Glomerular visceral epithelial cell (primary cell): ENCODE measurements at regions not wholly inside any gene's neighbourhood (a gene's known extent, or its start where the extent isn't known, plus 50 kb on each side); places are given as distances from the start of the nearest gene placed in this dataset.
"Not testable (repeated sequence)": the region's sequence is repeated elsewhere in the genome, so short reads cannot be mapped to it uniquely, and the experiment has no call there.

Experiments
- DNase-seq: peaks from one replicate; pipeline ENCODE4 v3.0.0-alpha.2; 2016; ENCODE audit errors: extremely low spot score

DNA sequence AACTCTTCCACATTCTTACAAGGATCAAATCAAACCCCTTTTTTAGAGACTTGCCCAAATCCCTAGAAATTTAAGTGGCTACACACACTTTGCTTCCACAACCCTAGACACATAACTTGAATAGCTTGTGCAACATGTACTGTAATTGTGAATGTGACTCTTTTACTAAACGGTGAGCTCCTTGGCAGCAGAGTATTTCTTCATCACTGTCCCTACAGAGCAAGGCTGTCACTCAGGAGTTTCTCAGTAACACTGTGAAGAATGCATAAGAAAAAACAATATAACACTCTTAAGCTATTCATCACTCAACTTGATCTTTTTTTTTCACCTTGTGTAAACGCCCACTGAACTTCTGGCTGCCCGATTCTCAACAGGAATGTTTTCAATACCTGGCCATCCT, 53.8 kb upstream of the ADAMTS18 start:
- no peak for DNase-seq

DNA sequence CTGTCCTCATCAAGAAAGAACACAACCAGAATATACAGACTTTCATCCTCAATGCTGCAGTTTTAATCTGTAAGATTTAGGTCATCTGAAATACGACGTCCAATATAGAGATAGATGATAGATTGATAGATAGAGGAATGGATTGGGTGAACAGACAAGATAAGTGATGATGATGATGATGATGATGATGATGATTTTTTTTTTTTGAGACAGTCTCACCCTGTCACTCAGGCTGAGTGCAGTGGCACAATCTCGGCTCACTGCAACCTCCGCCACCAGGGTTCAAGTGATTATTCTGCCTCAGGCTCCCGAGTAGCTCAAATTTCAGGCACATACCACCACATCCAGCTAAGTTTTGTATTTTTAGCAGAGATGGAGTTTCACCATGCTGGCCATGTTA, 56.3 kb upstream of the ADAMTS18 start:
- DNase-seq, result no peak

- no peak for DNase-seq
Observed at GRCh38 chr16:77496934-77497333, 62.1 kb upstream of the ADAMTS18 start.

DNA sequence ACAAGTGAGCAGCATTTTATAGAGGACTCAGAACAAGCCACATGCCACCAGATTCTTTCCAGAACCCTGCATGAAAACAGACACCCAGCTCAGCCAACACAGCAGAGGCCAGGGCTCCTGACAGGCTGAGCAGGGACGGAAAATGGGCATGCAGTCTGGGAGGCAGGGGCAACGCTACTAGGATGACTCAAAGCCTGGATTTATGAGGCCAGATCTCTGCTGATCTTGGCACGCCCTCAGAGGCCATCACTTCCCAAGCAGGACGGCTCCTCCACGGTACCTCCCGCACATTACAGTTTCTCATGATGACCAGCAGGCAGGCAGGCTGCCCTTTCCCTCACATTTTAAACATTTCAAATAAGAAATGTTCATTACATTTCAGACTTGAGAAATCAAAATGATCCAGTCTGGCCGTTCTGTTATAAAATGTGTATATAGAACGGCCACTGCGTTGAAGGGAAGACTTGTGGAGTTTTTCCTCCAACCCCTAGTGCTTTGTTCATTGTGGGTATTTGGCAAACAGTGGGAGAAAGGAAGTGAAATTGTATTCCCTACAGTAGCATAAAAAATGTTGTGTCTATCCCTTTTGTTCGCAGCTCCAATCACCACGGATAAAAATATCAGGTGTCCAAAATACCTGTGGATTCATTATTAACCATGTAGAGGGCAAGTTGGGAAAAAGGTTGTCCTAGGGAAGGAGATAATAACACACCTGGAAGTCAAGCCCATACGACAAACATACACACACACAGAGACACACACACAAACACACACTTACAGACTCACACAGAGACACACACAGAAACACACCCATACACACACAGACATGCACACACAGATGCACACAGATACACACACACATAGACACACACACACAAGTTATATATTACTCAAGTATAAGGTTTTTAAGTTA, 64.8 kb upstream of the ADAMTS18 start:
- DNase-seq, result no peak

DNA sequence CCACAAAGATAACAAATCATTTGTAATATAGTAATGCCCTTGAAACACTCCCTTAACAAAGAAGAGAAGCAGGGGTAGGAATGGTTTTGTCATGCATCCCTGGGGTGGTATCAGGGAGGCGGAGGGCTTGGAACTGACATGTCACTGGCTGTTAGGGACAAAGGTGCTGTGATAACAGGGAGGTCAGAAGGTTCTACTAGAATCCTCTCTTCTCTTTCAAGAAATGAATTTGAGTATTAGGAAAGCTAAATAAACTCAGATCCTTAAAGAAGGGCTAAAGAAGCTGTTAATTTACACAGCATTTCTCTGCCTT, 65.4 kb upstream of the ADAMTS18 start:
- DNase-seq, result no peak

DNA sequence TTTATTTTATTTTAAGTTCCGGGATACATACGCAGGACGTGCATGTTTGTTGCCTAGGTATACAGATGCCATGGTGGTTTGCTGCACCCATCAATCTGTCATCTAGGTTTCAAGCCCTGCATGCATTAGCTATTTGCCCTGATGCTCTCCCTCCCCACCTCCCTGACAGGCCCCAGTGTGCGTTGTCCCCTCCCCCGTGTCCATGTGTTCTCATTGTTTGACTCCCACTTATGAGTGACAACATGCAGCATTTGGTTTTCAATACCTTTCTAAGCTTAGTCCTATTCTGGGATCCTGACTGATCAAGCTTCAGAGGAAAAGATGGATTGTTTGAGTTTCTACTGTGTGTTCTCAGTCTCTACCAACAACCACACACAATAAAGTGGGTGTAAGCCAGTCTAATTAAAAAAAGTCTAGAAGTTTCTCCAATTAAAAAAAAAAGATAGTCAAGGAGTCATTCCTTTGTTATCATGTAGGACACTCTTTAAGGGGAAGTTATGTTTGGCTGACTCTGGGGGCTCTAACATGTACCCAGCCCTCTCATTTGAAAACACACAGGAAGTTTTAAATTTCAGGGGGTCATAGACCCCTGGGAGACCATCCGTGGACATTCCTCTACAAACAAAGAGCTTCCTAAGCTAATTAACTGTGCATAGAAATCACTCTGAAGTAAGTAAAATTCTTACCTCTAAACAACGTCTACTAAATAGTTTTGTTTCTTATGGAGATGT, 66.3 kb upstream of the ADAMTS18 start:
- no peak for DNase-seq

DNA sequence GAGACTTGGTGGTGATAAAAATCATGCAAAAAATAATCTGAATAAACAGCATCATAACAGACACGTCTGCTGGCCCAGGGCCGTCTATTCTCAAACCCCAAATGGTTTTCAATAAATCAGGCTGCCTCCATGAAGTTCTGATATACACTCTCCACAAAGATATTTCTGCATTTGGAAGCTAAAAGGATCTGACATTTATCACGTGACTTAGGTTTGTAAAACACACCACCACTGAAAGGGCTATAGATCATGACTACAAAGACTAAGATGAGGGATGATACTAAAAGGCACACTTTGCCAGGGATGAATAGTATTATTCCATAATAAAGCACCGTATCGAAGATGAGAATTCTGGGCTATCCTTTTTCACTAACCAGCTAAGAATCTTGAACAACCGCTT, 67.6 kb upstream of the ADAMTS18 start:
- DNase-seq, result no peak

GRCh38 chr16:77506492-77506891, 71.7 kb upstream of the ADAMTS18 start:
- DNase-seq, result not testable (repeated sequence)

GRCh38 chr16:77509051-77509450, 74.2 kb upstream of the ADAMTS18 start:
- DNase-seq, result no peak

- DNase-seq, result no peak
Observed at GRCh38 chr16:77509796-77510195, 75.0 kb upstream of the ADAMTS18 start.

DNA sequence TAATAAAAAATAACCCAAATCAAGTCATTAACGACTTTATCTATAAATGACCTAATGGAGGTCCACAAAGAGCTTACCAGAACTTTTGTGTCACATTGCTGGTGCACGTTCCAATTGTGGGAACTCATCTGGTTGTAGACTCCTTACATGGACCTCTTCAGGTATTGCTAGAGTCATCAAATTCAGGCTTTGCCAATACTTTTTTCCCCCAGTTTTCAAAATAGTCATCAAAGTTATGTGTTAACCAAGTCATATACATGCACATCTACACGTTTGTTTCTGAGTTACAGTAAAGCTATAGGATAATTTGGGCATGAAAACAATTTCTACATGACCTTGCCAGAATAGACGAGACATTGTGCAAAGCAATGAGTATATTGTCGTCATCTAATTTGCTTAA, 76.2 kb upstream of the ADAMTS18 start:
- DNase-seq, result no peak

DNA sequence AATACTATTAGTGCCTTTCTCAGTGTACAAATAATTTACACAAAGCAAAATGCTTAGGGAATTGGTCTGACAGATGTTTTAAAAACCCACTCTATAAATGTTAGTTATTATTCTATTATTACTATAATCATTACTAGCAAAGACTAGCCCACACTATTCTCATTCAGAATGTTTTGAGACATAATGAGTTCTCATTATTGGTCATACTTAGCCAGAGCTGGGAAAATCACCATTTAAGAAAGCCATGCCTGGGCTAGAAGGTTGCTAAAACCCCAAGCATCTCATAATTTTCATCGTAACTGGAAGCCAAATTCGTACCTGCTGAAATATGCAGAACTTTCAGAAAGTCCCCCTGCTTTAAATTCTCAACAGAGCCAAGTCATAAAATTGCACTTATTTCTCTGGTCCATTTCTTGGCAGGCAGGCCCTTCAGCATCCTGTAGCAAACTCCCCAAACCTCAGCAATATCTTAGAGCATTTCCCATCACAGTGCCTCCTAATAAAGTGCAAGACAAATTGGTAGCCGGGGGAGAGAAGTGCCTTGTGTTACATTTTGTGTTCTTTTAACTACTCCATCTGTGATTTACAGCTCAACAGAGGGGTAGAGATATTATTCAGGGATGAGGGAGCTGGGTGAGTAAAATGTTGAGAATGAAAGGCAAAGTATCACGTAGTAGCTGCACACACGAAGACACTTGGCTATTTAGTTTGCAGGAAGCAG, 79.8 kb upstream of the ADAMTS18 start:
- no peak for DNase-seq

- not testable (repeated sequence) for DNase-seq
Observed at GRCh38 chr16:77525226-77525625, 90.4 kb upstream of the ADAMTS18 start.

DNA sequence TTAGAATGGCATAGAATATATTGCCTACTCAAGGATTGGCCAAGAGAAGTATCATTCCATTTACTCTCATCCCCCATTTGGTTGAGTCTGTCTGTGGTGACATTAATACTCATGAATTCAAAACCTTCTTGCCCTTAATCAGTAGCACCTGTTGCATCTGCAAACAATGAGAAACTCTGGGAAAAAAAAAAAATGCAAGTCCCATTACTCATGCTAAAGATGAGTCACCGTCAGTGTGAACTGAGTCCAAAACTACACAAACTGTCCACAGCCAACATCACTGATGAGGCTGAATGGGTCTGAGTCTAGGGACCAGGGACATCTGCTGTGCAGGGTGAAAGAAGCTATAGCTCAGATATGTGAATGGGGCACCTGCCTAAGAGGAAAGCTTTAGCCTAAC, 96.9 kb upstream of the ADAMTS18 start:
- DNase-seq, result no peak

GRCh38 chr16:77536809-77537208, 102.0 kb upstream of the ADAMTS18 start:
- no peak for DNase-seq

DNA sequence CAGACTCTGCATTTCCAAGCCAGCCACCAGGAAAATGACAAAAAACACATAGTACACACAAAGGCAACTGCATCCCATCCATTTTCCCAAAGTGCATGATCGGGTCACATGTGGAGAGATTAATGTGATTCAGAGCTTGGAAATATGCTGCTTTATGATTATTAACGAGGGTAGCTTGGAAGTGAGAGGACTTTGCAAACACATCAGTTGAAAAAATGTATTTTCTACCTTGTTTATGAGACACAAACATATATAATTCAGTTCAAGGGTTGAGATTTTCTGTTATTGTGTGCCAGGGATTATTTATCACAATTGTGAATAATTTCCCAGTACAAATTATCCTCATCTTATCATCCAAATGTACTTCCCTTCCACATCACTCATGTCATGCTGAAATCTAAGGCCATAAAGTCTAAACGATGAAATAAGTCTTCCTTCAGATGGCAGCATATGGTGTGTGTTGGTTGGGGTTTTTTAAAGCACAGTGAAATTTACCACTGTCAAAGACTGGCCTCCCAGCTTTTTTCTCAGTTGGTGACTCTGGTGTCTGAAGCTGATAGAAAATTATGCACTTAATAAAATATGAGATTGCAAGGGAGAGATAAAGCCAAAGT, 104.7 kb upstream of the ADAMTS18 start:
- no peak for DNase-seq

- DNase-seq, result no peak
Observed at GRCh38 chr16:77540646-77541045, 105.8 kb upstream of the ADAMTS18 start.

DNA sequence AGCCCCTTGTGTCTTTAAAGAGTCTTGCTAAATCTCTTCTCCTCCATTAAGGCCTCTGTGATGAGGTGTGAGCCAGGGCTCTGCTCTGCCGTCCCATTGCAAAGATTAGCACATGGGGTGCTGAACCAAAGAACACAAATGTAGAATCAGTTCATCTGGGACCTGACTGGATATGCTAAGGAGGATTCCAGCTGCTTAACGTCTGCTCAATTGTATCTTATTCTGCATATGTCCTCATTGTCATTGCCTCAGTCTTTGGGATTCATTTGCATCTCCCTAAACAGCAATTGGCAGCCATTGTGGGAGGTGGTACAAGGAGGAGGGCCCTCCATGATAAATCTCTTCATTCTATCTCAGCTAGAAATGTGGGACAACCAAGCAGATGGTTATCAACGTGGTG, 106.3 kb upstream of the ADAMTS18 start:
- DNase-seq, result no peak

DNA sequence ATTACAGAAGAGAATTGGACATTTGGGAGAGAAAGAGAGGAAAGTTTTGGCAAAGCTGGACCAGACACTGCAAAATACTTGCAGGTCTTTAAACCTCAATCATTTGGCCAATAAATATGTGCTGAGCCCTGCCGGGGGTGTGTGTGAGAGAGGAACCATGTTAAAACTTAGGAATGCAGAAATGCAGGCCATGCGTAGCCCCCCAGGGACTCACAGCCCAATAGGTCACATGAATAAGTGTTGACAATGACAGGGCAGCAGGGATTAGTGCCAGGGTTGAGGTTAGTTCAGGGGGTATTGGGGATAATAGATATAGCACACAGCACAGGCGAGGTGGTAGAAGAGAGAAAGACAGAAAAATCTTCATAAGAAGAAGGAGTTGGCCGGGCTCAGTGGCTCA, 113.3 kb upstream of the ADAMTS18 start:
- no peak for DNase-seq

- no peak for DNase-seq
Observed at GRCh38 chr16:77548766-77549165, 113.9 kb upstream of the ADAMTS18 start.

DNA sequence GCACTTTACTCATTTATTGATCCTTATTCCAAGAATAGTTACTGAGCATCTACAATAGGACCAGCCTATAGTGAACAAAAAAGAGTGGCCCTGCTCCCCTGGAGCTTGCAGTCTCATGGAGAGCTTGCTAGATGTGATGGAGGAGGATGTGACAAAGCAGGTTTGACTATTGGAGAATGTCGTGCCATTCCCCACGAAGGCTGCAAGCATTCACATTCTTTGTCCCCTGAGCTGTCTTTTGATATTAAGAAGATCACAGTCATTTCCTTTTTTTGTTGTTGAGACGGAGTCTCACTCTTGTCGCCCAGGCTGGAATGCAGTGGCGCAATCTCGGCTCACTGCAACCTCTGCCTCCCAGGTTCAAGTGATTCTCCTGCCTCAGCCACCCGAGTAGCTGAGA, 115.0 kb upstream of the ADAMTS18 start:
- DNase-seq, result no peak

DNA sequence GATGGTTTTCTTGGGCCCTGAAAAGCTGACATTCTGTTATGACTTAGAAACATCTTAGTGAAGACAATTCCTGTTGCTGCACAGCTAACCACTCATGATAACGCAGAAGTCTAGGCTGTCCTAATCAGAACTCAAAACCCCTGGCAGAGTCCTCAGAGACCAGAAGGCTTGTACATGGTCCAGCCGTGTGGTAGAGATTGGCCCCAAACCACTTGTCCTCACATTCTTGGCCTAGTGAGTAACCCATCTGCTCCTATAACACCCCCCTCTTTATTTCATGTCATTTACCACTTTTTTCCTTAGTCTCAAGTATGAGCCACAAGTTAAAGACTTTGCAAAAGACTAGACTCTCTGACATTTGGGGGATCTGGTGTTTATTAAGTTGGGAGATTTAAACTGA, 116.5 kb upstream of the ADAMTS18 start:
- no peak for DNase-seq
